ENCODE measurements at regions not wholly inside any gene's neighbourhood (a gene's known extent, or its start where the extent isn't known, plus 50 kb on each side); places are given as distances from the start of the nearest gene placed in this dataset.

DNA sequence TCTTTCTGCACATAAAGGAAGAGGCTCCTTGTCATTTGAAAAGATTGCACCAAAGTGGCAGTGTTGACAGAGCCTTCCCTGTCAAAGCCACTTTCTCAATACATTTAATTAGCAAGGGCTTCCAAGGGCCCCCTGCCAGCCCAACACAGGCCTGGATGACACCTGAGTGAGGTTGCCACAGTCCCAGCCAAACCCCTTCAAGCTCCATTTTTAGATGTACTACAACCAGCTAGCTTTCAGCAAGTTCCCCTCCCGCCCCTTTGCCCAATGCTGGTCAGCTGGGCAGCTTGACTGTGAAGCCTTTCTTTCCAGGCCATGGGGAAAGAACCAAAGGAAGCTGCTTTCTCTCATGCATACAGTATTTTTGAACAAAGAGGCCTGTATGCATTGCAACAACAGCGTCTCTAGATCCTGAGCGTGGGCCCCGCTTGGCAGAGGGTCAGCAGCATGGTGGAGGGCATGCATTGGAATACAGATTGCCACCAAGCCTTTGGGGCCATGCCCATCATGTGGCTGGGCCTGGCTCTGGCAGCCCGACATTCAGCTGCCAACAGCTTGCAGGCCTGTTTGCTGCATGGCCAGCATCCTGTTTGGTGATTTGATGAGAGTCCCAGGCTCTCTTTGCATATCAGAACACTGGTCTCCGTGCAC is 261.1 kb upstream of the GATB start:
- no peak overlapping the region for H3K4me3 ChIP-seq (ENCODE audit: low read depth, low read length)
- TF ChIP-seq, protein P1, sequence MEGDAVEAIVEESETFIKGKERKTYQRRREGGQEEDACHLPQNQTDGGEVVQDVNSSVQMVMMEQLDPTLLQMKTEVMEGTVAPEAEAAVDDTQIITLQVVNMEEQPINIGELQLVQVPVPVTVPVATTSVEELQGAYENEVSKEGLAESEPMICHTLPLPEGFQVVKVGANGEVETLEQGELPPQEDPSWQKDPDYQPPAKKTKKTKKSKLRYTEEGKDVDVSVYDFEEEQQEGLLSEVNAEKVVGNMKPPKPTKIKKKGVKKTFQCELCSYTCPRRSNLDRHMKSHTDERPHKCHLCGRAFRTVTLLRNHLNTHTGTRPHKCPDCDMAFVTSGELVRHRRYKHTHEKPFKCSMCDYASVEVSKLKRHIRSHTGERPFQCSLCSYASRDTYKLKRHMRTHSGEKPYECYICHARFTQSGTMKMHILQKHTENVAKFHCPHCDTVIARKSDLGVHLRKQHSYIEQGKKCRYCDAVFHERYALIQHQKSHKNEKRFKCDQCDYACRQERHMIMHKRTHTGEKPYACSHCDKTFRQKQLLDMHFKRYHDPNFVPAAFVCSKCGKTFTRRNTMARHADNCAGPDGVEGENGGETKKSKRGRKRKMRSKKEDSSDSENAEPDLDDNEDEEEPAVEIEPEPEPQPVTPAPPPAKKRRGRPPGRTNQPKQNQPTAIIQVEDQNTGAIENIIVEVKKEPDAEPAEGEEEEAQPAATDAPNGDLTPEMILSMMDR (IDR thresholded peaks at IDR 0.05; ENCODE audit: insufficient read depth, low read depth, low read length, missing control alignments): no peak
- DNase-seq (ENCODE audit: low read depth): no peak

DNA sequence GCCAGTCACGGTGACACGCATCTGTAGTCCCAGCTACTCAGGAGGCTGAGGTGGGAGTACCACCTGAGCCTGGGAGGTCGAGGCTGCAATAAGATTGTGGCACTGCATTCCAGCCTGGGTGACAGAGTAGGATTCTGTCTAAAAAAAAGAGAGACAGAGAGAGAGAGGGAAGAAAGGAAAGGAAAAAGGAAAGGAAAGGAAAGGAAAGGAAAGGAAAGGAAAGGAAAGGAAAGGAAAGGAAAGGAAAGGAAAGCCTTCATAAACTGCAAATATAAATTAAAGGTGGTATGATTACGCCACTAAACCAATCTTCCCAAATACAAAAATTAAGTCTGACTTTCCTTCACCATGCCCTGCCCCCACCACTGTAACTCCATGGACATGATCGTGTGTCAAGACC is 259.3 kb upstream of the GATB start:
- no peak for DNase-seq (ENCODE audit: low read depth)
- TF ChIP-seq, protein P1 (IDR thresholded peaks at IDR 0.05; ENCODE audit: insufficient read depth, low read depth, low read length, missing control alignments): no peak
- H3K4me3 ChIP-seq (ENCODE audit: low read depth, low read length): no peak overlapping the region

DNA sequence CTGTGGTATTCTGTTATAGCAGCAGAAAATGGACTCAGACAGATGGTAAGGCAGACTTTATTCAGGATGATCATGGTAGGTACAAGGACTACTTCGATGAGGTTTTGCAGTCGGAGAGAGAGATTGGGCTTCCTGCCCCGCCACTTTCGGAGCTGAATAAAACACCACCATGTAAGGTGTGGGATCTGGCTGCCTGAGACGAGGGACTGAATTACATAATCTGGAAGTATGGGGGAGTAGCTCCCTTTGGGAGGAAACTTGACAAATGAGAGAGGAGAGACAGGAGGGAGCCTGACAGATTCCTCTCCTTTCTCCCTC is 255.5 kb upstream of the GATB start:
- TF ChIP-seq, protein P1 (IDR thresholded peaks at IDR 0.05; ENCODE audit: insufficient read depth, low read depth, low read length, missing control alignments): no peak
- H3K4me3 ChIP-seq (ENCODE audit: low read depth, low read length): no peak overlapping the region
- DNase-seq (ENCODE audit: low read depth): no peak

DNA sequence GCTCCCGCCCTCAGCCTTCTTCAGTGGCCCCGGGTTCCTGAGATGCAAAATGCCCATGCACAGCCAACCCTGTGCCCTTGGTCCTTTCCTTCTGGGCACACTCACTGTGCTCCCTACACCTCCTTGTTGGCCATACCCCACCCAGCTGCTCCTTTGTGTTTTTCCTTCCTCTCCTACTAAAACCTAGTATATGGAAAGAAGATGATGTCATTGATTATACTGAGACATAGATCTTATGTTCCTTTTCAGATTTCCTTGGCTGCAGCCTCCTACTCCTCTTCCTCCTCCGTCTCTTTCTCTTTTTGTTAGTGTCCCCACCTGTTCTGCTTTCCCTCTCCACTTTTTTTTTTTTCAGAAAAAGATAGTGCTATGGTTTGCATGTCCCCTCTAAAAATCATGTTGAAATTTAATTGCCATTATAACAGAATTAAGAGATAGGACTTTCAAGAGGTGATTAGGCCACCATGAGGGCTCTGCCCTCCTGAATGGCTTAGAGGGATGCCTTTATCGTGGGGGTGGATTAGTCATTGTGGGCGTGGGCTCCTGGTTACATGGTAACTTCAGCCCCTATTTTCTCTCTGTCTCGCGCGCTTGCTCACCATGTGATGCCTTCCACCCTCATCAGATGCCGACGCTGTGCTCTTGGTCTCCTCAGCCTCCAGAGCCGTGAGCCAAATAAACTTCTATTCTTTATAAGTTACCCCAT is 254.9 kb upstream of the GATB start:
- H3K4me3 ChIP-seq (ENCODE audit: low read depth, low read length): no peak overlapping the region
- TF ChIP-seq, protein P1 (IDR thresholded peaks at IDR 0.05; ENCODE audit: insufficient read depth, low read depth, low read length, missing control alignments): no peak
- DNase-seq (ENCODE audit: low read depth): no peak

DNA sequence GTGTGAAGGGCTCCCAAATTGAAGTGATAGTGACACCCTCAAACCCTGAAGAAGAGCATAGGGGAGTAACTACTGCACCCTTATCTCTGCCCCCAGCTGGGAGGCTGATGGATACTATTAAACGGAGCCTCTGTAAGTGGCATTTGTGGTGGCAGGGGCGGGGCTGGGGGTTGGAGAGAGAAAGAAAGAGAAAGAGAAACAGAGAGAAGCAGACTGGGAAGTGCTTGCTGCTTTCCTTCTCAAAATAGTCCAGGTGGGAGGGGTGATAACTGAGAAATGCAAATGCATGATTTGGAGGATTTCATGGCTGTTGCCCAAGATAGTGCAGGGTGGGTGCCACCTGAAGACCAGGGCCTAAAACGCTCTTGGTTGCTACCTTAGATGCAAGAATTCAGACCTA is 253.5 kb upstream of the GATB start:
- TF ChIP-seq, protein P1 (IDR thresholded peaks at IDR 0.05; ENCODE audit: insufficient read depth, low read depth, low read length, missing control alignments): no peak
- peak; percentile 77 for DNase-seq (ENCODE audit: low read depth)
- no peak overlapping the region for H3K4me3 ChIP-seq (ENCODE audit: low read depth, low read length)

DNA sequence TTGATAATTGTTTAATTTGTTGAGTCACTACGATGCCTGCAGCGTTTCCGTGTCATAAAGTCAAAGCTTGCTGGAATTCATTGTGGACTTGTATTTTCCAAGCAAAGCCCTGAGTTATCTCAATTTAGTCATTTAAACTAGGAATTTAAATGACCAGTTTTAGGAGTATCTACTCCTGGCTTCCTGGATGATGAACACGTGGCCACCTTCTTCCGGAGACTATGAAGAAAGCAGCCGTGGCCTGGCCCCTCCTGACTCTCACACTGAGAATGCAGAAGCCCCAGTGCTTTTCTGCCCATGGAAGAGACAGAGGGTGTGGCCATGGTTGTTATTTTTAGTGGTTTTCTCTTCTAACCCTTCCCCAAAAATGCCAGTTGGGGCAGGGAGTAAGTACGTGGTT is 250.7 kb upstream of the GATB start:
- DNase-seq (ENCODE audit: low read depth): no peak
- TF ChIP-seq, protein P1 (IDR thresholded peaks at IDR 0.05; ENCODE audit: insufficient read depth, low read depth, low read length, missing control alignments): no peak

DNA sequence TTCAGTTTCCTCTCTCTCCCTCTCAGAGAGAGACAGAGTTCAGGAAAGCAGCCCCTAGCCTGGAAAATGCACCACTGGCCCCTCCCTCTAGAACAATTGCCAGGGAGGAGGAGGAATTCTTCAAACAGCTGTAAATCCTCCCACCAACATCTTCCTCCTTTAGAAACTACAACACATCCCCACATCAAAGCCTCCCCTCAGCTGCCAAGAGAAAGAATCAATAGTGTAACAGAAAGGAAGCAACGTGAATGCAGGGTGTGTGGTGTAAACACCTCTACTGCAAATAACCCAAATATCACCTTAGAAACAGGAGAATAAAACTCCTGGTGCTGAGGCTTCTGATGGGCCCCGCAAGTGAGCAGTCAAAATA is 249.9 kb upstream of the GATB start:
- H3K4me3 ChIP-seq (ENCODE audit: low read depth, low read length): no peak overlapping the region
- DNase-seq (ENCODE audit: low read depth): no peak
- TF ChIP-seq, protein P1 (IDR thresholded peaks at IDR 0.05; ENCODE audit: insufficient read depth, low read depth, low read length, missing control alignments): no peak

More for the DNA sequence above, 250.7 kb upstream of the GATB start:
- no peak overlapping the region for H3K4me3 ChIP-seq (ENCODE audit: low read depth, low read length)
